A549 (cell line): ENCODE measurements at regions not wholly inside any gene's neighbourhood (a gene's known extent, or its start where the extent isn't known, plus 50 kb on each side); places are given as distances from the start of the nearest gene placed in this dataset.

Experiments used
- CTCF ChIP-seq: fragments of >200 bp; sonication (Bioruptor Twin); formaldehyde crosslinking; IDR thresholded peaks from 3 replicates; pipeline ENCODE4 v1.5.1; 2016
- E2F6 ChIP-seq: IDR thresholded peaks from 2 replicates; pipeline ENCODE4 v1.6.1; 2012; ENCODE audit warnings: low read depth, borderline replicate concordance
- HOXA7 ChIP-seq: fragments of 250-450 bp; sonication (Bioruptor Pico); IDR thresholded peaks from 2 replicates; pipeline ENCODE4 v1.5.0; 2020; ENCODE audit warnings: mild to moderate bottlenecking, moderate library complexity
- HOXB13 ChIP-seq: fragments of 250-450 bp; sonication (Bioruptor Pico); IDR thresholded peaks from 2 replicates; pipeline ENCODE4 v1.5.0; 2020; ENCODE audit warnings: low read depth, mild to moderate bottlenecking, moderate library complexity
- JUN ChIP-seq, 2 experiments: fragments of >200 bp; sonication (Bioruptor Twin); formaldehyde crosslinking; IDR thresholded peaks; 2 replicates in 1 of 2; 3 replicates in 1 of 2; pipeline ENCODE4 v1.6.1; 2016 to 2017
- JUNB ChIP-seq: fragments of >200 bp; sonication (Bioruptor Twin); formaldehyde crosslinking; IDR thresholded peaks from 2 replicates; pipeline ENCODE4 v1.6.1; 2016
- MAFK ChIP-seq: fragments of 450-650 bp; IDR thresholded peaks from 2 replicates; pipeline ENCODE4 v1.6.1; 2014; ENCODE audit not compliant: partially characterized antibody
- MAX ChIP-seq: IDR thresholded peaks from 2 replicates; pipeline ENCODE4 v1.6.1; 2012
- MYC ChIP-seq: IDR thresholded peaks from 2 replicates; pipeline ENCODE4 v1.6.1; 2012; ENCODE audit warnings: mild to moderate bottlenecking, inconsistent platforms, low read length, improper control_type of control experiment, borderline replicate concordance
- NFE2L2 ChIP-seq: fragments of 150-350 bp; conservative IDR thresholded peaks from 2 replicates; pipeline ENCODE4 v1.6.1; 2014; ENCODE audit warnings: low read length
- POLR2A ChIP-seq: IDR thresholded peaks from 2 replicates; pipeline ENCODE4 v1.6.1; 2012; ENCODE audit warnings: mild to moderate bottlenecking, low read length
- SMC3 ChIP-seq: fragments of >200 bp; sonication (Bioruptor Twin); formaldehyde crosslinking; IDR thresholded peaks from 3 replicates; pipeline ENCODE4 v1.6.1; 2018; ENCODE audit warnings: inconsistent platforms
- ZC3H11A ChIP-seq: fragments of 450-650 bp; IDR thresholded peaks from 2 replicates; pipeline ENCODE4 v1.6.1; 2014; ENCODE audit warnings: antibody characterized with exemption, mild to moderate bottlenecking

GRCh38 chrX:139063364-139063763, 351.8 kb upstream of the FGF13 start:
- TF ChIP-seq E2F6 (no peak), CTCF (no peak), HOXB13 (CRISPR knock-in tag) (no peak), SMC3 (no peak), POLR2A (no peak), HOXA7 (no peak), MAX (no peak), MAFK (no peak), ZC3H11A (no peak), NFE2L2 (no peak), JUN (IDR thresholded peaks at IDR 0.05) (no peak), MYC (no peak), JUNB (no peak)
